ENCODE measurements at regions not wholly inside any gene's neighbourhood (a gene's known extent, or its start where the extent isn't known, plus 50 kb on each side); places are given as distances from the start of the nearest gene placed in this dataset.

GRCh38 chr5:167881041-167881440 is 410.4 kb upstream of the WWC1 start (continued):
- TF ChIP-seq ZBTB40 (IDR thresholded peaks at IDR 0.05; ENCODE audit: borderline replicate concordance) (no peak), TCF3 (IDR thresholded peaks at IDR 0.05; ENCODE audit: borderline replicate concordance, insufficient read depth, low read depth, low read length) (no peak), TAF1 (IDR thresholded peaks at IDR 0.05; ENCODE audit: borderline replicate concordance, low read depth, low read length) (no peak)

- POLR2A ChIA-PET: no interaction called here
- TF ChIP-seq ASH2L (IDR thresholded peaks at IDR 0.05; ENCODE audit: borderline replicate concordance, low read depth) (no peak), HDAC6 (IDR thresholded peaks at IDR 0.05; ENCODE audit: unreplicated experiment) (no peak), ZBED1 (IDR thresholded peaks at IDR 0.05; ENCODE audit: borderline replicate concordance) (no peak), TARDBP (IDR thresholded peaks at IDR 0.05; ENCODE audit: borderline replicate concordance) (no peak), ZBTB40 (IDR thresholded peaks at IDR 0.05; ENCODE audit: borderline replicate concordance) (no peak), CUX1 (IDR thresholded peaks at IDR 0.05; ENCODE audit: insufficient replicate concordance, low read depth, low read length) (no peak), ZNF622 (IDR thresholded peaks at IDR 0.05) (no peak)
Observed at GRCh38 chr5:167886196-167886595, 405.2 kb upstream of the WWC1 start.

More at GRCh38 chr5:167886196-167886595, 405.2 kb upstream of the WWC1 start:
- no peaks in the 10 kb centered on the region for H3K36me3 ChIP-seq (ENCODE audit: control insufficient read depth in 2 of 2, insufficient read depth in 2 of 2, low read length in 1 of 2)
- no TSS peak for BruUV-seq (replicated peaks)
- no peak overlapping the region for H3K4me3 ChIP-seq
- intact Hi-C loops (cut with micrococcal nuclease; ENCODE audit: unreplicated experiment) (no loop called here), in situ Hi-C loops (cut with MboI) (no loop called here)
- ChIA-PET RAD21 (ENCODE audit: unreplicated experiment) (interaction anchor here (0.7 kb wide), 1 partner anchor 299 kb away, joined by 3 read pairs; no protein-coding TSS in a partner anchor), SMC1A (ENCODE audit: uncharacterized antibody, unreplicated experiment) (interaction anchor here (0.7 kb wide), 1 partner anchor 42 kb away, joined by 3 read pairs; no protein-coding TSS in a partner anchor), CTCF (interaction anchor here (1.4 kb wide), 1 partner anchor 13 kb away, joined by 3 read pairs; no protein-coding TSS in a partner anchor)
- no peak overlapping the region for H3K4me2 ChIP-seq (ENCODE audit: control insufficient read depth, insufficient read depth)
- H3K27ac ChIP-seq (ENCODE audit: control insufficient read depth, insufficient read depth): no peak overlapping the region
- H3K27me3 ChIP-seq (replicated peaks in 1 of 2; ENCODE audit: control insufficient read depth in 2 of 2, insufficient read depth in 2 of 2, low read length in 1 of 2): no peaks in the 10 kb centered on the region
- WGBS (ENCODE audit: insufficient coverage, insufficient replicate concordance, low lambda C conversion rate, missing lambda C conversion rate): 63% methylated on average over 1 of the region's 1 CpG
- H4K20me1 ChIP-seq (ENCODE audit: control insufficient read depth, insufficient read depth): no peaks in the 10 kb centered on the region
- H3K4me1 ChIP-seq (ENCODE audit: control insufficient read depth, insufficient read depth, low read length): no peaks in the 10 kb centered on the region
- no peaks in the 10 kb centered on the region; the same call in 2 of the 3 replicates for H3K9me3 ChIP-seq (replicated peaks; ENCODE audit: control insufficient read depth, insufficient read depth, low read length)
- H3K9ac ChIP-seq (ENCODE audit: control insufficient read depth, insufficient read depth, low read length): no peak overlapping the region
- no peak for DNase-seq (ENCODE audit: low read depth, low spot score)
- ATAC-seq: no peak
- no peaks in the 10 kb centered on the region for H3K79me2 ChIP-seq (ENCODE audit: control insufficient read depth, insufficient read depth, low read length)
- no peak overlapping the region for H2AFZ ChIP-seq (ENCODE audit: control insufficient read depth, low read depth, low read length)
- FAIRE-seq: no peak

All from GM12878 (cell line).